ENCODE measurements at regions not wholly inside any gene's neighbourhood (a gene's known extent, or its start where the extent isn't known, plus 50 kb on each side); places are given as distances from the start of the nearest gene placed in this dataset.

GRCh38 chr4:67198727-67199126, 346.6 kb downstream of the CENPC start:
- DNase-seq (ENCODE audit: low read depth) = peak; percentile 67
- TF ChIP-seq, protein P1, sequence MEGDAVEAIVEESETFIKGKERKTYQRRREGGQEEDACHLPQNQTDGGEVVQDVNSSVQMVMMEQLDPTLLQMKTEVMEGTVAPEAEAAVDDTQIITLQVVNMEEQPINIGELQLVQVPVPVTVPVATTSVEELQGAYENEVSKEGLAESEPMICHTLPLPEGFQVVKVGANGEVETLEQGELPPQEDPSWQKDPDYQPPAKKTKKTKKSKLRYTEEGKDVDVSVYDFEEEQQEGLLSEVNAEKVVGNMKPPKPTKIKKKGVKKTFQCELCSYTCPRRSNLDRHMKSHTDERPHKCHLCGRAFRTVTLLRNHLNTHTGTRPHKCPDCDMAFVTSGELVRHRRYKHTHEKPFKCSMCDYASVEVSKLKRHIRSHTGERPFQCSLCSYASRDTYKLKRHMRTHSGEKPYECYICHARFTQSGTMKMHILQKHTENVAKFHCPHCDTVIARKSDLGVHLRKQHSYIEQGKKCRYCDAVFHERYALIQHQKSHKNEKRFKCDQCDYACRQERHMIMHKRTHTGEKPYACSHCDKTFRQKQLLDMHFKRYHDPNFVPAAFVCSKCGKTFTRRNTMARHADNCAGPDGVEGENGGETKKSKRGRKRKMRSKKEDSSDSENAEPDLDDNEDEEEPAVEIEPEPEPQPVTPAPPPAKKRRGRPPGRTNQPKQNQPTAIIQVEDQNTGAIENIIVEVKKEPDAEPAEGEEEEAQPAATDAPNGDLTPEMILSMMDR (IDR thresholded peaks at IDR 0.05; ENCODE audit: insufficient read depth, low read length) = peak; percentile 37
- no peak overlapping the region for H3K4me3 ChIP-seq (ENCODE audit: low read depth, low read length)

GRCh38 chr4:67167849-67168248, 377.5 kb downstream of the CENPC start:
- no peak overlapping the region for H3K4me3 ChIP-seq (ENCODE audit: low read depth, low read length)
- no peak for DNase-seq (ENCODE audit: low read depth)
- TF ChIP-seq, protein P1 (IDR thresholded peaks at IDR 0.05; ENCODE audit: insufficient read depth, low read length) = no peak

DNA sequence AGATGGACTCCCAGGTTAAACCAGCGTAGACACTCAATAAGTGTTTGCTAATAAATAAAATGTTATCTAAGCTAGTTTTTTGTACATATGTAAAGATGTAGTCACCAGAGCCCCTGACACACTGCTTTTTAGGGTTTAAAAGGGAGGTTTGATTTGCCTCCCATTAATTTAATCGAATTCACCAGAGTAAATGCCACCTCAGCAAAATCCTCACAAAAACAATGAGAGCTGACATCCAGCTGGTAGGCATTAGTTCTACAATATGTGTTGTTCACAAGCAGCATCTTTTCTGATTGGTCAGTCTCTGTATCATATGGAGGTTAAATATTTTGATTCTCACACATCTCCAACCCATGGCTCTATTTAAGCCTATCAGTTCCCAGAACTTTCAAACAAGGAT, 382.6 kb downstream of the CENPC start:
- no peak for DNase-seq (ENCODE audit: low read depth)
- TF ChIP-seq, protein P1 (IDR thresholded peaks at IDR 0.05; ENCODE audit: insufficient read depth, low read length) = no peak
- H3K4me3 ChIP-seq (ENCODE audit: low read depth, low read length) = no peak overlapping the region

GRCh38 chr4:67161311-67161710, 384.0 kb downstream of the CENPC start:
- TF ChIP-seq, protein P1 (IDR thresholded peaks at IDR 0.05; ENCODE audit: insufficient read depth, low read length) = no peak
- DNase-seq (ENCODE audit: low read depth) = no peak
- no peak overlapping the region for H3K4me3 ChIP-seq (ENCODE audit: low read depth, low read length)

DNA sequence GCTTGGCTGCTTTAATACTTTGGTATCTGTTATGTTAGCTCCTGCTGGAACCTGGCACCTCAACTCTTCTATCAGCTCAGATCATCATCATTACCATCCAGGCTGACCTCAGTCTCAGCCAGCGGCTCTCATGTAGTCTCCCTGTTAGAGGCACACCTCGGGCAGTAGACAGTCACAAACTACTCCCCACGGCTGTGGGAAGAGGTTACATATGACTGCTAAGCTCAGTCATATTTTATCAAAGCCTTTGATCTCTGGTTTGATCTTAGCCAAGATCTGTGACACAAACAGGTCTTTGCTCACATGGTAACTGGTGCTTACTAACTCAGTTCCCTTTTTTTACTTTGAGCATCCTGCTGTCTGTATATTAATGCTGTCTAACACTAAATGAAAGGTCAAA, 384.9 kb downstream of the CENPC start:
- H3K4me3 ChIP-seq (ENCODE audit: low read depth, low read length) = no peak overlapping the region
- TF ChIP-seq, protein P1 (IDR thresholded peaks at IDR 0.05; ENCODE audit: insufficient read depth, low read length) = no peak
- DNase-seq (ENCODE audit: low read depth) = no peak

- DNase-seq (ENCODE audit: low read depth) = no peak
- TF ChIP-seq, protein P1 (IDR thresholded peaks at IDR 0.05; ENCODE audit: insufficient read depth, low read length) = no peak
- H3K4me3 ChIP-seq (ENCODE audit: low read depth, low read length) = no peak overlapping the region
Measured at GRCh38 chr4:67158666-67159065, 386.6 kb downstream of the CENPC start.

GRCh38 chr4:67152976-67153375, 392.3 kb downstream of the CENPC start:
- DNase-seq (ENCODE audit: low read depth) = no peak
- H3K4me3 ChIP-seq (ENCODE audit: low read depth, low read length) = no peak overlapping the region
- TF ChIP-seq, protein P1 (IDR thresholded peaks at IDR 0.05; ENCODE audit: insufficient read depth, low read length) = no peak

Measured in fibroblast of the aortic adventitia (primary cell).